NCI-H510A treated with DMSO at 0.1 percent for 48 hours (cell line): ENCODE measurements at regions not wholly inside any gene's neighbourhood (a gene's known extent, or its start where the extent isn't known, plus 50 kb on each side); places are given as distances from the start of the nearest gene placed in this dataset.
"Not testable (repeated sequence)": the region's sequence is repeated elsewhere in the genome, so short reads cannot be mapped to it uniquely, and the experiment has no call there.

Source experiments
- DNase-seq: peaks from one replicate; lab custom pipeline; 2025; lab: John Stamatoyannopoulos, UW

DNA sequence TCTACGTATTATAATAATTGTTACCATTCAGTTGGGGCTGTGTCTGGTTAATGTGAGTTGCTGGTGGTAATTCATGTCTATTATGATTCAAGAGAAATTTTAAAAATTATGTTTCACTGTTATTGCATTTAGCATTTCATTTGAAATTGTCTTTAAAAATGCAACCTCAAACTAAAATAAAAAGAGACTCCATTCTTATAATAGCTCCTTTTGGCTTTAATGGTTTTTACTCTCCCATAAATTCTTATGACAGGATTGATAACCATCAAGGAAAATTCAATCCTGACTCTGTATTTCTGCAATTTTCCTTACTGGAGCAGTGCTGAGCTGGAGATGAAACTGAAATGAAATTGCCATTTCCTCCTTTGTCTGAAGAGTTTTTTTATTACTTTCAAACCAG, 262.7 kb downstream of the REEP3 start:
- DNase-seq = no peak

GRCh38 chr10:63788152-63788821, 267.1 kb downstream of the REEP3 start:
- DNase-seq = no peak

DNA sequence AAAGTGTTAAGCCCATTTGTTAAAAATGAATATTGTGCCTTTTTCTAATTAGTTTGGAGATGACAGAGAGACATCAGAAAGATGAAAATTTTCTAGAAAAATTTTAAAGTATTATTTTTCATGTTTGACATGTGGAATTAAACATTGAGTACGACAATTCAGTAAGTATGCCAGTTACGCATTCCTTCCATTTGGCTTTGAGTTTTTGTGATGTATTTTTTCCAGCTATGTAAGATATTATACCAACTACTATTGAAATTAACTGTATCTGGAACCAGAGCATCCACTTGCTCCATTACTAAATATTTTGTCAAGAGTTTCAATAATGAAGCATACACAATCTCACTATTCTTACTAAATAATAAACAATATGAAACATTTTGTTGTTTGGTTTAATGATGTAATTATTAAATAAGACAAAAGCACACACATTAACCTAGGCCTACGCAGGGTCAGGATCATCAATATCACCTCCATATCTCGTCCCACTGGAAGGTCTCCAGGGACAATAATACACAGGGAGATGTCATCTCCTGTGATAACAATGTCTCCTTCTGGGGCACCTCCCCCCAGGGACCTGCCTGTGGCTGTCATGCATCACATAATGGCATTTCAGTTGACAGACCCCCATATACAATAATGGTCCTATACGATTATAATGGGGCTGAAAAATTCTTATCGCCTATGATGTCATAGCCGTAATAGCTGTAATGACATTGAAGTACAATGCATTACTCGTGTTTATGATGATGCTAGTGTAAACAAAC, 274.1 kb downstream of the REEP3 start:
- no peak for DNase-seq

- no peak for DNase-seq
Observed at GRCh38 chr10:63798599-63799498, 277.6 kb downstream of the REEP3 start.

DNA sequence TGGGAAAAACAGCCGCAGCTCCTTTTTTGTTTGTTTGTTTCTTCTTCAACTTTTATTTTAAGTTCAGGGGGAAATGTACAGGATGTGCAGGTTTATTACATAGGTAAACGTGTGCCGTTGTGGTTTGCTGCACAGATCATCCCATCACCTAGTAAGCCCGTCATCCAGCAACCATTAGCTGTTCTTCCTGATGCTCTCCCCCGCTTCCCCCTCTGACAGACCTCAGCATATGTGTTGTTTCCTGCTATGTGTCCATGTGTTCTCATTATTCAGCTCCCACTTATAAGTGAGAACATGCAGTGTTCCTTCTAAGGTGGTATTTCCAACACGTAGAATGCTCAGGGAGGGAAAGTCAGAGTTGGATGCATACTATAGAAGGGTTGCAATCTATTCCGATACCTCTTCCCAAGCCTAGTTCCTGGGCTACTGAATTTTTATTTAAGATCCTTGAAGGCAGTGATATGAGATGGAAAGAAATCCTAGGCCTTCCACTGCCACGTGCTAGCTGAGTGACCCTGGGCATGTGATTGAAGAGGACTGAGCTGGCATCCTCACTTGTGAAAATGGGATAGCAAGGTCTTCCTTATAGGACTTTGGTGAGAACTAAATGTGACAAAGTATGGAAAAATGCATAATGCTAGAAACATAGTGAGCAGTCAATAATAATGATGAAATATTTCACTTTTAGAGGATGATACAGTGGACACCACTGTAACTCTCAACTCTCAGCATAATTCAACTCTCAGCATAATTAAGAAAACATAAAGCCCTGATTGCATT, 278.5 kb downstream of the REEP3 start:
- DNase-seq = no peak

DNA sequence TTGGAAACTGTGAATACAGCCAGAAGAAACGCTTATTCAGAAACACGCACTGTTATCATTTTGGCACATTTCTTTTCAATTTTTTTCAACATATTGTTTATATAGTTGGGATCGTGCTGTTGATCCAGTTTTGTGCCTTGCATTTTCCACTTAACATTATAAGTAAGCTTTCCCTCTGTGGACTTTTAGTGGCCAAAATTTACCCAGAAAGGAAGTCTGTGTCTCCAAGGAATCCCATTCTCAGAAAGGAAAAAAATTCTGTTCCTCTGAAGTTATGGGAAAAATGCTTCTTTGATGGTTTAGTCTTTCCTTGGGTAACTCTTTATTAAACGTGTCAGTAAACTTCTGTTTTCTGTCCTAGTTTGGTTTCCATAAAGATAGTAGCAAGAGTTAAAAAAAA, 280.0 kb downstream of the REEP3 start:
- no peak for DNase-seq

DNA sequence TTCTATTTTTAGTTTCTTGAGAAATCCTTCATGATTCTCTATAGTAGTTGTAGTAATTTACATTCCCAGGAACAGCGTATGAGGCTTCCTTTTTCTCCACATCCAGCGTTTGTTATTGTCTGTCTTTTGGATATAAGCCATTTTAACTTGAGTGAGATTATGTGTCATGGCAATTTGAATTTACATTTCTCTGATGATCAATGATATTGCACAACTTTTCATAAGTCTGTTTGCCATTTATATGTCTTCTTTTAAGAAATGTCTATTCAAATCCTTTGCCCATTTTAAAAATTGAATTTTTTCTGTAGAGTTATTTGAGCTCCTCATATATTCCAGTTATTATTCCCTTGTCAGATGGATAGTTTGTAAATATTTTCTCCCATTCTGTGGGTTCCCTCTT, 285.1 kb downstream of the REEP3 start:
- DNase-seq = no peak

DNA sequence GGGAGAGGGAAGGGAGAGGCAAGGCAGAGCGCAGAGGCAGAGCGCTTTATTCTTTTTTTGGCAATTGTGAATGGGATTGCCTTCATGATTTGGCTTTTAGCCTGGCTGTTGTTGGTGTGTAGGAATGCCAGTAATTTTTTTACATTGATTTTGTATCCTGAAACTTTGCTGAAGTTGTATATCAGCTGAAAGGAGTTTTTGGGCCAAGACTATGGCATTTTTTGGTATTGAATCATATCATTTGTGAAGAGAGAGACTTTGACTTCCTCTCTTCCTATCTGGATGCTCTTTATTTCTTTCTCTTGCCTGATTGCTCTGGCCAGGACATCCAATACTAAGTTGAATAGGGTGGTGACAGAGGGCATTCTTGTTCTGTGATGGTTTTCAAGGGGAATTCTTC, 291.3 kb downstream of the REEP3 start:
- DNase-seq = no peak

DNA sequence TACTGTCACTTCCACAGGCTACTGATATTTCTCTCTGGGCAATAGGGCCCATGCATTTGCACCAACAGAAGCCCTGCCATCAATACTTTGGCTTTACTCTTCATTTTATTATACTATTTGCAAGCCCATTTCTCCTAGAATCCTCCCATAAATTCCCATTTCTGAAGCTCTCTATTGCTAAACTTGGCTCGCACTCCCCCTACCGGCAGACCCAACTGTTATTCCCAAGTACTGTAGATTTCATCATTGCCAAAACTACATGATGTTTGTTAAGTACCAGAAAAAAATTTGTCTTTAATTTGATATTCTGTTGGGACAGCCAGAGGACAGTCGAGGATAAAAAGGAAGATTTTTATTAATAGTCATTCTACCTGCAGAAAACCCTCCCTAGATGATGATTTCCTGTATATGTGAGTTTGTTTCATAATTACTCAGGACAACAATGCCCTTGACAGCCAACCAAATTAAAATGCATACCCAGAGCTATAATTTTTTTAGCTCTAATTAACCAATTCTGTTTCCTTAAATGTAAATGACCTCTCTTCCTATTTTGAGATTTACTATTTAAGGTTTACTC, 298.6 kb downstream of the REEP3 start:
- DNase-seq = peak; percentile 47

GRCh38 chr10:63822496-63822895, 301.3 kb downstream of the REEP3 start:
- no peak for DNase-seq

DNA sequence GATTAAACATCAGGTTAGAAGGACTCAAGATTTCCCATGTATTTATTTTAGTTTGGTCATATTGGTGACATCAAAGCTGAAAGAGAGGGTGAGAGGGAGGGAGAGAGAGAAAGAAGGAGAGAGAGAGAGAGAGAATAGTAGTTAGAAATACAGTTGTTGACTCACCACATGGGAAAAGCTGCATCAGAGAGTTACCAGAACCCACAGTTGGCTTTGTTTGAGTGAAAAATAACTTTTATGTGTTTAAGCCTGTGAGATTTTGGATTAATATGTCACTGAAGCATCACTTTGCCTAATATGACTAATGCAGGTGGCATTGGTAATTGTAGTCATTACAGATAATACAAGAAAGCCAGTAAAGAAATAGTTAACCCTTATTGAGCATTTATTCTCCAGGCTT, 303.9 kb downstream of the REEP3 start:
- no peak for DNase-seq

- DNase-seq = no peak
Observed at GRCh38 chr10:63825766-63826165, 304.6 kb downstream of the REEP3 start.

DNA sequence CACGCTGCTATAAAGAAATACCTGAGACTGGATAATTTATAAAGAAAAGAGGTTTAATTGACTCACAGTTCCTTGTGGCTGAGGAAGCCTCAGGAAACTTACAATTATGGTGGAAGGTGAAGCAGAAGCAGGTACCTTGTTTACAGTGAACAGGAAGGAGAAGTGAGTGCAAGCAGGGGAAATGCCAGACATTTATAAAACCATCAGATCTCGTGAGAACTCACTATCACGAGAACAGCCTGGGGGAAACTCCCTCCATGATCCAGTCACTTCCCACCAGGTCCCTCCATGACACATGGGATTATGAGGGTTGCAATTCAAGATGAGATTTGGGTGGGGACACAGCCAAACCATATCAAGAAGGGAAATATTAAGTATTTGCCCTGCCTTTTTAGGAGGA, 305.8 kb downstream of the REEP3 start:
- not testable (repeated sequence) for DNase-seq

GRCh38 chr10:63829020-63829419, 307.8 kb downstream of the REEP3 start:
- DNase-seq = no peak

- DNase-seq = no peak
Observed at GRCh38 chr10:63829573-63830149, 308.5 kb downstream of the REEP3 start.

DNA sequence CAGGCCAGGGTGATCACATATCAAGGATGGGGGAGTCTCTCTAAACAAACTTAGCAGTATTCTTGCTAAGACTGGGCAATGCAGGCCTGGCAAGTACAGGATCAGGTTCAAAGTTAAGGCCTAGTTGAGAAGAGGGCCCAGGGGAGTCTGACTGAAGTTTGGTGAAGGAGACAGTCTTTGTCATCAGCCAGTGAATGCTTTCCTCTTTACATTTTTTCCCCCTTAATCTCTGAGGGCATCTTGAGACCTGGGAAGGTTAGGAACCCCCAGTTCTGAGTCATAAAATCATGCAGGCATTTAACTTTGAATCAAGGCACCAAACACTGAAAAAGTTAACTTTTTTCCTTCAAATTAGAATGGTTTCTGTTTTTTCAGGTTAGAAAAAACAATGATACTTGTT, 311.5 kb downstream of the REEP3 start:
- no peak for DNase-seq

- no peak for DNase-seq
Observed at GRCh38 chr10:63833411-63834060, 312.3 kb downstream of the REEP3 start.

- DNase-seq = no peak
Observed at GRCh38 chr10:63836666-63837442, 315.7 kb downstream of the REEP3 start.

DNA sequence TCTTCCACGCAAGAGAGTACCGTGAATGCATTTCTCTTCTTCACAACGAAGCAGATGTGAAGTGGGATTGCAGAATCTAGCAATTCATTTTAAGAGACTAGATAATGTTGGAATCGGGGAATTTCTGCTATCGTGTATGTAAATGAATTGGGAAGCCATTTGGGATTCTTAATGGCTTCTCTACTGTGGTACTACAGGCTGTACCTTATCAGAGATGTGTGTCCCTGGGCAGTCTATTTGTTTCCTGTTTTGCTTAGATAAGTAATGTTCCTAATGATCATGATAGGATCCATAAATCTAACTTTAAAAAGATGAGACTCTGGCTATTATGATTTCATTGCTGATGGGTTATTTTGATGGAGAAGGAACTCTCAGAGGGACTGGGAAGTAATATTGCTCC, 320.6 kb downstream of the REEP3 start:
- DNase-seq = no peak

DNA sequence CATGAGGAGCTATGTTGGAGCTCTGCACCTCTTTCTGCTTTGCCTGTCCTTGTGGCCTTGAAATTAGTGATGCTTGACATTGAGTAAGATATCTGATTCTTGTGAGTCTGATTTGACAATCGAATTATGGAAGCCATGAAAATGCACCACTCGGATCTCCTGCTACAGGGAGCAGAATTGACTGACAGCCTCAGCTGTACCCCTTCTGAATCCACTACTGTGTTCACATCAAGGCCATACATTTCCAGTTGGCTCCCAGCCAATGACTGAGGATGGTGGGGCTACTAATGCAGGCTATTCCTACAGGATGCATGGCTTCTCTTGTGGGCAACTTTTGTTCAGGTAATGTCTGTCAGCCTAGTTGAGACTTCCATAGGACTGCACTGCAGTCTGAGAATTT, 321.9 kb downstream of the REEP3 start:
- DNase-seq = no peak
